Upper lobe of left lung (tissue), 6 donors: ENCODE measurements at regions not wholly inside any gene's neighbourhood (a gene's known extent, or its start where the extent isn't known, plus 50 kb on each side); places are given as distances from the start of the nearest gene placed in this dataset.

Experiments
- ATAC-seq, 2 donors: fragments of 200-7000 bp; cut with Tn5 transposase; one replicate each; pipeline ENCODE4 v1.9.1; 2022; ENCODE audit warnings: mild to moderate bottlenecking in 2 of 2, moderate library complexity in 2 of 2; ENCODE audit not compliant: low FRiP score in 2 of 2
- DNase-seq, 2 donors: peaks; one replicate each; pipeline ENCODE4 v3.0.0-alpha.2; 2019 to 2020
- H3K27ac ChIP-seq, 4 donors: fragments of 200-600 bp; sonication (generic); one replicate each; pipeline ENCODE4 v1.5.1; 2016 to 2019
- H3K27me3 ChIP-seq, 4 donors: fragments of 200-600 bp; sonication (generic); one replicate each; pipeline ENCODE4 v1.5.1; 2017 to 2019
- H3K36me3 ChIP-seq, 4 donors: fragments of 200-600 bp; sonication (generic); one replicate each; pipeline ENCODE4 v1.5.1; 2016 to 2019
- H3K4me1 ChIP-seq, 4 donors: fragments of 200-600 bp; sonication (generic); one replicate each; pipeline ENCODE4 v1.5.1; 2018 to 2019
- H3K4me3 ChIP-seq, 4 donors: fragments of 200-600 bp; sonication (generic); one replicate each; pipeline ENCODE4 v1.5.1; 2017 to 2019; ENCODE audit warnings: mild to moderate bottlenecking in 2 of 4, moderate library complexity in 1 of 4
- H3K9me3 ChIP-seq, 4 donors: fragments of 200-600 bp; sonication (generic); one replicate each; pipeline ENCODE4 v1.5.1; 2018 to 2019
- CTCF ChIP-seq, 6 experiments: fragments of 450-650 bp in 4 of 6; fragments of 200-600 bp in 2 of 6; sonication (generic) in 2 of 6; IDR thresholded peaks; one replicate each; pipeline ENCODE4 v1.5.1; 2016 to 2019; ENCODE audit warnings: antibody characterized with exemption in 6 of 6
- EP300 ChIP-seq, 4 donors: sonication (generic); formaldehyde crosslinking; IDR thresholded peaks; one replicate each; pipeline ENCODE4 v1.5.1; 2017; ENCODE audit warnings: antibody characterized with exemption in 4 of 4, control low read depth in 2 of 4
- POLR2A ChIP-seq, 4 donors: fragments of 450-650 bp; IDR thresholded peaks; one replicate each; pipeline ENCODE4 v1.5.1; 2016 to 2017; ENCODE audit warnings: antibody characterized with exemption in 4 of 4, mild to moderate bottlenecking in 2 of 4
- POLR2AphosphoS5 ChIP-seq, 2 donors: sonication (generic); formaldehyde crosslinking; IDR thresholded peaks; one replicate each; pipeline ENCODE4 v1.5.1; 2017; ENCODE audit warnings: antibody characterized with exemption in 2 of 2
- WGBS, 2 donors: methylation state at CpG; one replicate each; pipeline ENCODE4 v1.1.5; 2017 to 2018; 5-methylcytosine and 5-hydroxymethylcytosine counted together
- donor health status: DM: no; HTN: no; CAD: no; lungs with moderate emphysema.
- donor health status: DM: no; HTN: yes; CAD: no; lungs with severe emphysema.

DNA sequence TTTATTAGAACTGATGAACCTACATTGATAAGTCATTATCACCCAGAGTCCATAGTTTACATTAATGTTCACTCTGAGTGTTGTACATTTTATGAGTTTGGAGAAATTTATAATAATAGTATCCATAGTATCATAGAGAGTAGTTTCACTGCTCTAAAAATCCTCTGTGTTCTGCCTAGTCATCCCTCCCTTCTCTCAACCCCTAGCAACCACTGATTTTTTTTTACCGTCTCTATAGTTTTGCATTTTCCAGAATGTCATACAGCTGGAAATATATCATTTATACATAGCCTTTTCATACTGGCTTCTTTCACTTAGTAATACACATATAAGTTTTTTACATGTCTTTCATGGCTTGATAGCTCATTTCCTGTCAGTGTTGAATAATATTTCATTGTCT, 231.1 kb downstream of the RAD51AP2 start:
- no peak for TF ChIP-seq POLR2A (IDR thresholded peaks at IDR 0.05)
- TF ChIP-seq POLR2AphosphoS5 (IDR thresholded peaks at IDR 0.05), result no peak
- TF ChIP-seq EP300 (IDR thresholded peaks at IDR 0.05), result no peak
- no peak for TF ChIP-seq CTCF (IDR thresholded peaks at IDR 0.05)
- H3K9me3 ChIP-seq, result no peaks in the 10 kb centered on the region
- DNase-seq (no peak), ATAC-seq (no peak)
- 55 to 60% methylated on average over 1 of the region's 1 CpG for WGBS, 2 donors
- H3K27me3 ChIP-seq, result no peaks in the 10 kb centered on the region
- H3K4me3 ChIP-seq, result no peak overlapping the region
- no peak overlapping the region for H3K27ac ChIP-seq
- H3K36me3 ChIP-seq, result no peaks in the 10 kb centered on the region
- H3K4me1 ChIP-seq, result no peaks in the 10 kb centered on the region

- Histone ChIP-seq H3K9me3 (no peaks in the 10 kb centered on the region), H3K27ac (no peak overlapping the region), H3K4me3 (no peak overlapping the region), H3K36me3 (no peaks in the 10 kb centered on the region), H3K4me1 (no peaks in the 10 kb centered on the region), H3K27me3 (no peaks in the 10 kb centered on the region)
- no peak for ATAC-seq
- 86 to 91% methylated on average over 5 of the region's 5 CpGs for WGBS, 2 donors
- no peak for TF ChIP-seq POLR2AphosphoS5 (IDR thresholded peaks at IDR 0.05)
- TF ChIP-seq POLR2A (IDR thresholded peaks at IDR 0.05), result no peak
- TF ChIP-seq EP300 (IDR thresholded peaks at IDR 0.05), result no peak
- TF ChIP-seq CTCF (IDR thresholded peaks at IDR 0.05), result no peak
- no peak for DNase-seq
Observed at GRCh38 chr2:17282826-17283225, 235.4 kb downstream of the RAD51AP2 start.

GRCh38 chr2:17282245-17282644, 236.0 kb downstream of the RAD51AP2 start:
- H3K27me3 ChIP-seq, result no peaks in the 10 kb centered on the region
- no peak for DNase-seq
- H3K36me3 ChIP-seq, result no peaks in the 10 kb centered on the region
- no peak overlapping the region for H3K27ac ChIP-seq
- no peaks in the 10 kb centered on the region for H3K4me1 ChIP-seq
- WGBS, 2 donors, result 100% methylated on average over 1 of the region's 1 CpG
- no peak for TF ChIP-seq POLR2AphosphoS5 (IDR thresholded peaks at IDR 0.05)
- no peak for TF ChIP-seq CTCF (IDR thresholded peaks at IDR 0.05)
- no peak for TF ChIP-seq EP300 (IDR thresholded peaks at IDR 0.05)
- no peak for TF ChIP-seq POLR2A (IDR thresholded peaks at IDR 0.05)
- no peaks in the 10 kb centered on the region for H3K9me3 ChIP-seq
- H3K4me3 ChIP-seq, result no peak overlapping the region
- no peak for ATAC-seq

- 81 to 89% methylated on average over 1 of the region's 1 CpG for WGBS, 2 donors
- ATAC-seq (no peak), DNase-seq (no peak)
- no peaks in the 10 kb centered on the region for H3K4me1 ChIP-seq
- no peak overlapping the region for H3K4me3 ChIP-seq
- H3K27me3 ChIP-seq, result no peaks in the 10 kb centered on the region
- no peaks in the 10 kb centered on the region for H3K36me3 ChIP-seq
- no peak overlapping the region for H3K27ac ChIP-seq
- no peak for TF ChIP-seq EP300 (IDR thresholded peaks at IDR 0.05)
- no peak for TF ChIP-seq POLR2A (IDR thresholded peaks at IDR 0.05)
- no peak for TF ChIP-seq CTCF (IDR thresholded peaks at IDR 0.05)
- TF ChIP-seq POLR2AphosphoS5 (IDR thresholded peaks at IDR 0.05), result no peak
- H3K9me3 ChIP-seq, result no peaks in the 10 kb centered on the region
Observed at GRCh38 chr2:17276220-17276619, 242.0 kb downstream of the RAD51AP2 start.

- Histone ChIP-seq H3K4me1 (no peaks in the 10 kb centered on the region), H3K4me3 (no peak overlapping the region), H3K27me3 (no peaks in the 10 kb centered on the region), H3K9me3 (no peaks in the 10 kb centered on the region), H3K36me3 (no peaks in the 10 kb centered on the region), H3K27ac (no peak overlapping the region)
- DNase-seq (no peak), ATAC-seq (no peak)
- 57 to 69% methylated on average over 8 of the region's 8 CpGs for WGBS, 2 donors
- TF ChIP-seq EP300 (IDR thresholded peaks at IDR 0.05), result no peak
- TF ChIP-seq CTCF (IDR thresholded peaks at IDR 0.05), result no peak
- no peak for TF ChIP-seq POLR2AphosphoS5 (IDR thresholded peaks at IDR 0.05)
- TF ChIP-seq POLR2A (IDR thresholded peaks at IDR 0.05), result no peak
Observed at GRCh38 chr2:17272652-17273525, 245.4 kb downstream of the RAD51AP2 start.
